GM19023 (cell line): ENCODE measurements at regions not wholly inside any gene's neighbourhood (a gene's known extent, or its start where the extent isn't known, plus 50 kb on each side); places are given as distances from the start of the nearest gene placed in this dataset.
"Not testable (repeated sequence)": the region's sequence is repeated elsewhere in the genome, so short reads cannot be mapped to it uniquely, and the experiment has no call there.

ENCODE experiments used
- ATAC-seq: cut with Tn5 transposase; IDR thresholded peaks from one replicate; pipeline ENCODE4 v1.9.1; 2021; ENCODE audit warnings: mild to moderate bottlenecking, moderate library complexity; ENCODE audit not compliant: unreplicated experiment

GRCh38 chr6:141884850-141885249 lies 247.9 kb upstream of the GJE1 start:
- no peak for ATAC-seq

DNA sequence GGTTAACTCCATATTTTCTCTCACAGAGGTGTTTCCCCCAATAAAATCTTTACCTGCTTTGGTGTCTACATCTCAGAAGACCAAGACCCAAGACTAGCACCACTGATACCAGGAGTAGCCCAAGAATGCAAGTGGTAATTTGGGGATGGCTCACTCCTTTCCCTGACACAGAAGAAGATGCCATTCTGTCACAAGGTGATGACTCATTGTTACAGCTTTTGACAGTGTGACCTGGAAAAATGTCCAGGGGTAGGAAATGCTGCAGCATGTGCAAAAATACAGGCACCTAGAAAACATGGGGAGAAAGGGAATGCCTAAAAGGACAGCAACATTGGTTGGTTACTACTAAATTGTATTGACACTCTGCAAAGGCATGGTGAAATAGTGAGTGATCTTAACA lies 254.0 kb upstream of the GJE1 start:
- no peak for ATAC-seq

- ATAC-seq, result no peak
These were observed 255.3 kb upstream of the GJE1 start for GRCh38 chr6:141877275-141877983.

GRCh38 chr6:141874930-141875602 lies 257.7 kb upstream of the GJE1 start:
- no peak for ATAC-seq

- not testable (repeated sequence) for ATAC-seq
These were observed 263.2 kb upstream of the GJE1 start for GRCh38 chr6:141869509-141869908.

GRCh38 chr6:141867767-141868166 lies 265.0 kb upstream of the GJE1 start:
- no peak for ATAC-seq

DNA sequence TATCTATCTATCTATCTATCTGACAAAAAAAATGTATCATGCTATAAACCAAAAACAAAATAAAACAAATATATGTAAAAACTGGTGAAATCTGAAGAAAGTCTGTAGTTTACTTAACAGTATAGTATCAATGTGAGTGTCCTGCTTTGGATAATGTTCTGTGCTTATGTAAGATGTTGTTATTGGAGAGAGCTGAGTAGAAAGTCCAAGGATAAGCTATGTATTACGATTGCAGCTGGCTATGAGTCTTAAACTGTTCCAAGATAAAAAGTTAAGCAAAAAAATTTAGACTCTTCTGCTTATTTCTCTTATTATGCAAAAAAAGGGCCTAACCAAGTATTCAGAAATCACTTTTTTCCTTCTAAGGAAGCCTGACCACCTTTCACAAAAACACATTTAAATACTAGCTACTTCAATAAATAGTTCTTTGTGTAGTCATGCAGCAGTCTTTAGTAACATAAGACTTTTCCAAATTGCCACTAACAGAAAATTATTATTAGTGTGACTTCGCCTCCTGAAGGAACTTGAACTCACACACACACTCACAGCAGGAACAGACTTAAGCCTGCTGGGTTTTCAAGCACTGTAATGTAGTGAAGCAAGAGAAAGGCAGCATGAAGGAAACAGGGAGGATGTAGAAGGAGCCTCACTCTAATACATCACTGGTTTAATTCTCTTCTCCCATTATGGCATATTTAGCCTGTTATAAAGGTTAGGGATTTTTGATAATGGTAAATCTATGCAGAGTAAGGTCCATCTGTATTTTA lies 265.8 kb upstream of the GJE1 start:
- no peak for ATAC-seq

DNA sequence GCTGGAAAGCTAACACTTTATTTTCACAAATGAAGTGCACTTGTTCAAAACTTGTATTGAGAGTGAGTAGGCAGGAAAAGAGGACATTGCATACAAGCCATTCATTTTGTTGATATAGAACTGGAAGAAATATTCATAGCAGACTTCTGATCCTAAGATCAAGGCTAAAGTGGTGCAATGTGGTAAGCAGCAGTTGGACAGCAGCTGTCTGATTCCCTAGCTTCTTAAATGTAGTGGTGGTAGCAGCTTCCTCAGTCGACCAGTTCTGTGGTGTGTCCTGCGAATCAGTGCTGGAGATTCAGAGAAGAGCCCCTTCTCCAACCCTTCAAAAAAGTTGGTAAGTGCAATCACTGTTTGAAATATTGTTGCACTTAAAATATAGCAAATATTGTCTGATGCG lies 281.7 kb upstream of the GJE1 start:
- no peak for ATAC-seq

DNA sequence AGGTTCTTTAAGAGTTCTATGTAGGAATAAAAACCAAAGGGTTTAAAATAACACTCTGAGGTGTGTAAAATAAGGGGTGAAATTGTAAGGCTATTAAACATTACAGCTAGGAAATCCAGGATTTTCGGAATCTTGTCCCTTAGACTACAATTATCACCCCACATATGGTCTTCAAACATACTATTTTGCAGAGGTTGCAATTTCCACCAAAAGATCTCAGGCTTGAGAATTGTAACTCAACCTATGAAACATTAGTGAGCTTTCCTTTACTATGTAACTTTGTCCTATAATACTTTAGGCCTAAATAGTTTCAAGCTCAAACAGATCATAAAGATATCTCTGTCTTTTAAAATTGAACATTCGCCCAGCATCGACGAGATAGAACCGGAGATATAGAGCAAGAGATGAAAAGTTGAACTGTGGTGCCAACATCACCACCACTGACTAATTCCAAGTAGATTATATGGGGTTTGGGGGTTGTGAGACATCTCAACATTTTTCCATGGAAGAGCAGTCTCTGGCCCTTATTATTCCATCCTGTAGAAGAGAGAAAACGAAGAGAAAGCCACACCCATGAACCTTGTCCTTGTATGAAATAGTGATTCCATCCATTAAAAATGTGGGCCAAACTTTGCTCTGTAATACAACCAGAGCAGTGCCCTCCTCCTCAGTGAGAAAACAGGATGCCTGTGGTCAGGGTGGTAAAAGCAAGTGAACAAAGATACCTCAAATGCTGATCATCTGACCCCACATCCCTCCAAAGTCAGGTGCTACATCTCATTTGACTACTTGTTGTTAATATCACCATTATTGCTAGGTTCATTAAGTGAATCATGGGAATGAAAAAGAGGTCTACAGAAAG lies 284.5 kb upstream of the GJE1 start:
- ATAC-seq, result no peak

DNA sequence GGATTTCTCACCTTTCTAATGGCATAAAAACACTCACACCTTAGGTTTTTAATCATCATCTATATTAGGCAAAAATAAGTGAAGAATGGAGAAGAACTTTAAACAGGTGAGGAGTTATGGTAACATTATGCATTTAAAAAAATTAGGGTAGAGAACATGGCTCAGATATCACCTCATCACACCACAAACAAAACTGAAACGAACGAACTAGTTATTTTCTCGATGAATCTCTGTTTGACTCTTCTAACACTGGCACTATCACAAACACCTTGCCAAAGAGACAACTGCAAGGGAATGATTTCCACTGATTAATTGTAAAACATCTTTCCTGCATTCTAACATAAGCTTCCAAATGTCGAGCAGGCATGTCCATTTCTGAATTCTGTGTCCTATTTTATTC lies 286.1 kb upstream of the GJE1 start:
- ATAC-seq, result no peak

DNA sequence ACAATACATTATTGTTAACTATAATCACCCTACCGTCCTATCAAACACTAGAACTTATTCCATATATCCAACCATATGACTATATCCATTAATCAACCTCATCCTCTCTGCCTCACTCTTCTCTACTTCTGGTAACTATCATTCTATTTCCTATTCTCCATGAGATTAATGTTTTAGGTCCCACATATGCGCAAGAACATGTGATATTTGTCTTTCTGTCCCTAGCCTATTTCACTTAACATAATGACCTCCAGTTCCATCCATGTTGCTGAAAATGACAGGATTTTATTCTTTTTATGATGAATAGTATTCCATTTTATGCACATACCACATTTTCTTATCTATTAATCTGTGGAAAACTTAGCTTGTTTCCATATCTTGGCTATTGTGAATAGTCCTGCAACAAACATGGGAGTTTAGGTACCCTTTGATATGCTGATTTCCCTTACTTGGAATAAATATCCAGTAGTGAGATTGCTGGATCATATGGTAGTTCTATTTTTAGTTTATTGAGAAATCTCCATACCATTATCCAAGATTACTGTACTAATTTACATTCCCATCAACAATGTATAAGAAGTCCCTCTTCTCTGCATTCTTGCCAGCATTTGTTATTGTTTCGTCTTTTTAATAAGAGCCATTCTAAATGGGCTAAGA lies 289.4 kb upstream of the GJE1 start:
- ATAC-seq, result no peak

GRCh38 chr6:141833001-141833655 lies 299.6 kb upstream of the GJE1 start:
- ATAC-seq, result no peak

- no peak for ATAC-seq
These were observed 302.2 kb upstream of the GJE1 start for GRCh38 chr6:141830530-141830929.

DNA sequence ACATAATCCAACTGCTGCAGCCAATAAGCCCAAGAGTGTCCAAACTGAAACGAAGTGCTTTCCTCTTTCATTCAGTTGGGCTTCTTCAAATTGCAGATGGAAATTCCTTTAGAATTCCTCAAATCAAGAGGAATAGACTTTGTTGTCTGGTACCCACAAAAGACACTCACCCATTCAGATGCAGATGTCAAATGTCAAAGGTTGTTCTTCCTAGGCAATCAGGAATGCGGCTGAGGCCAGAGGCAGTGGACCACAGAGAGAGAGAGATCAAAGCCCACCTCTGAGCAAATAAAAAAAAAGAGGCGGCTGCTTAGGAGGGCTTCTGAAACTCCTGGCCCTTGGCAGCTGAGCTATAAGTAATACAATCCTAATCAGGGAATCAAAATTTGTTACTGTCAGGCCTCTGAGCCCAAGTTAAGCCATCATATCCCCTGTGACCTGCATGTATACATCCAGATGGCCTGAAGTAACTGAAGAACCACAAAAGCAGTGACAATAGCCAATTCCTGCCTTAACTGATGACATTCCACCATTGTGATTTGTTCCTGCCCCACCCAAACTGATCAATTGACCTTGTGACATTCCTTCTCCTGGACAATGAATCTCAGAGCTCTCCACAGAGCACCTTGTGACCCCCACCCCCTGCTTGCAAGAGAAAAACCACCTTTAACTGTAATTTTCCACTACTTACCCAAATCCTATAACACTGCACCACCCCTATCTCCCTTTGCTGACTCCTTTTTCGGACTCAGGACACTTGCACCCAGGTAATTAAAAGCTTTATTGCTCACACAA lies 303.0 kb upstream of the GJE1 start:
- ATAC-seq, result no peak

DNA sequence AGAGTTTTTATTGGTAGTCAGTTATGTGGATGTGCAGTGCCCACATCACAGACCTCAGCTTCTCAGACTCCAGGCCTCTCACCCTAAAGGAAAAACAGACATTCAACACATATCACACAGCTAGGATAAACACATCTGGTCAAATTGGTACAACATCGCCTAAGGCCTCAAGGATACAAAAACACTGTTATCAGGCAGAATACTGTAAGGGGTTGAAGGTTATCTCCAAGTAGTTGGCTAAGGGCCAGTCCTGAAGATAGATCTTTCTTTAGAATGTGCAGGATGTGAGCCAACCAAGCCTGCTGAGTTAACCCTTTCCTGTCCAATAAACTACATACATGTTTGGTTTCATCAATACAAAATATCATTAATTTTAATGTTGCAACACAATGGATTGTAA lies 308.4 kb upstream of the GJE1 start:
- no peak for ATAC-seq

DNA sequence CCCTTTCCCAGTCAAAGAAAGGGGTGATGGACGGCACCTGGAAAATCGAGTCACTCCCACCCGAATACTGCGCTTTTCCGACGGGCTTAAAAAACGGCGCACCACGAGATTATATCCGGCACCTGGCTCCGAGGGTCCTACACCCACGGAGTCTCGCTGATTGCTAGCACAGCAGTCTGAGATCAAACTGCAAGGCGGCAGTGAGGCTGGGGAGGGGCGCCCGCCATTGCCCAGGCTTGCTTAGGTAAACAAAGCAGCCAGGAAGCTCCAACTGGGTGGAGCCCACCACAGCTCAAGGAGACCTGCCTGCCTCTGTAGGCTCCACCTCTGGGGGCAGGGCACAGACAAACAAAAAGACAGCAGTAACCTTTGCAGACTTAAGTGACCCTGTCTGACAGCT lies 317.7 kb upstream of the GJE1 start:
- not testable (repeated sequence) for ATAC-seq

- no peak for ATAC-seq
These were observed 322.8 kb upstream of the GJE1 start for GRCh38 chr6:141809901-141810300.

DNA sequence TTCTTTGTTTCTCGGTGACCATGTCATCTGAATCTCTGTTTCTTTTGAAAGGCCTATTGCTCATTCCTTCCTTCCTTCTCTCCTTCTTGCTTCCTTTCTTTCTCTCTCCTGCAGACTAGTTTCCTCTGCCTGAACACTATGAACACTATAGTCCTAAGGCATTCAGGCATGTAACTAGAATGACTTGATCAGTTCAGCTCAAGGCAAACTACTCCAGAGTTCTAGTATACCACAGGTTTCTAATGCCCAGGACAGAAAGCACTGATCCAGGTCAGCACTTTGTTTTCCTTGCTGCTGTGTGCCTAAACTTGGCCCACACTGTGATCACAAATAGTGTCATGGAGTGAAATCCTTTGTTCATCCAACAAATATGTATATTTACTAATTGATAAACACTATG lies 324.1 kb upstream of the GJE1 start:
- no peak for ATAC-seq

GRCh38 chr6:141800973-141801372 lies 331.8 kb upstream of the GJE1 start:
- ATAC-seq, result not testable (repeated sequence)
